GM19395 (cell line): ENCODE measurements at regions not wholly inside any gene's neighbourhood (a gene's known extent, or its start where the extent isn't known, plus 50 kb on each side); places are given as distances from the start of the nearest gene placed in this dataset.
"Not testable (repeated sequence)": the region's sequence is repeated elsewhere in the genome, so short reads cannot be mapped to it uniquely, and the experiment has no call there.

Source experiments
- ATAC-seq: cut with Tn5 transposase; IDR thresholded peaks from one replicate; pipeline ENCODE4 v1.9.1; 2021; ENCODE audit warnings: mild to moderate bottlenecking, moderate library complexity; ENCODE audit not compliant: unreplicated experiment

- ATAC-seq: no peak
Measured at GRCh38 chr7:49438281-49438680, 335.2 kb upstream of the VWC2 start.

DNA sequence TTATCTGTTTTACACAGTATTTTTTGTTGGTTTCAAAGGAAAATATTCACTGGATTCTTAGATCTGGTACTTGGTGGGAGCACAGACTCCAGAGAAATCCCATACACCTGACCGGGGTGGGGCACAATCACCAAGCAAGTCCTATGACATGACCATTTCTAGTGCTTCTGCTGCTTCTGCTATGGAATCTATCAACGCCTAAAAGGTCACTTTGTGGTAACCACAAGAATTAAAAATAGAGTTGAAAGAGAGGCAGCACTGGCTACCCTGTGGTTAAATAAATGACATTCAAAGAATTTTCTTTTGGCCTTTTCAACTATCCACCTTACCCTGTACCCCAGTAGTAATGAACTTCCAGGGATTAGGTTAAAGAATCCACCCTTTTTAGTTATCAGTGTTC, 329.9 kb upstream of the VWC2 start:
- no peak for ATAC-seq

DNA sequence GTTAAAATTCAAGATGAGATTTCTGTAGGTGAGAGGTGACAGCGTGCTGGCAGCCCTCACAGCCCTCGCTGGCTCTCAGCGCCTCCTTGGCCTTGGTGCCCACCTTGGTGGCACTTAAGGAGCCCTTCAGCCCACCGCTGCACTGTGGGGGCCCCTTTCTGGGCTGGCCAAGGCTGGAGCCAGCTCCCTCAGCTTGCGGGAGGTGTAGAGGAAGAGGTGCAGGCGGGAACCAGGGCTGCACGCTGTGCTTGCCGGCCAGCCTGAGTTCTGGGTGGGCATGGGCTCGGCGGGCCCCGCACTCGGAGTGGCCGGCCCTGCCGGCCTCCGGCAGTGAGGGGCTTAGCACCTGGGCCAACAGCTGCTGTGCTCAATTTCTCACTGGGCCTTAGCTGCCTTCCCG, 320.0 kb upstream of the VWC2 start:
- ATAC-seq: no peak

DNA sequence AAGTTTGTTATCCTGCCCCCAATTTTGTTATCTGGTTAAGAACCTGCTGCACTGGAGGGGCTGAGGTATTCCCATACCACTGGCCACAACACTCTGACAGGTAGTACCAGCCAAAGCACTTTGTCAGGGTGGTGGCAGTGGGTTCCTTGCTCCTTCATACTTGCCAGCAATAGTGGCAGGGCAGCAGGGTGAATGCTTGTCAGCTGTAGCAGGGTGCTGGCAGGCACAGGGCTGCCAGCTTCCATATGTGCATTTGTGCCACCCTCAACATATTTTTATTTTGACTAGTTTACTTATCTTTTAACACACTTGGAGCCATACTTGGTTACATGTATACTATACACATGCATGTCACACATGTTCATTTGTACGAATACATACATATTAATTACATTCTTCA, 294.0 kb upstream of the VWC2 start:
- ATAC-seq: no peak

GRCh38 chr7:49479936-49480544, 293.4 kb upstream of the VWC2 start:
- no peak for ATAC-seq

DNA sequence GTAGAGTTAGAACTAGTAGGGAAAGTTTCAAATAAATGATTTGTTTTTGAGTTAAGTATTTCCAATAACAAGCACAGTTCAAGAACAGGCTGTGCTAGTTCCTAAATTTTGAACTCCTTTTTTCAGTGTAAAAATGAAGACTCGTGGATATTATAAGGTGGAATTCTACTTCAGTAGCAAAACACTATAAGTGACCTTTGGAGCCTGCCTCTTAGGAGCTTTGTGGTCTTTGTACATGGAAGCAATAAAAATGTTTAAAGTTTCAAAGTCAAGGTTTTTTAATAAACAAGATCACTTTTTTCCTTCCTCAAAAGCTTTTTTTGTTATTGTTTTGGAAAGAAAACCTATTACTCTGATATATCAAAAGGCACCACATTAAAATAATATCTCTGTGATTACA, 292.4 kb upstream of the VWC2 start:
- no peak for ATAC-seq

DNA sequence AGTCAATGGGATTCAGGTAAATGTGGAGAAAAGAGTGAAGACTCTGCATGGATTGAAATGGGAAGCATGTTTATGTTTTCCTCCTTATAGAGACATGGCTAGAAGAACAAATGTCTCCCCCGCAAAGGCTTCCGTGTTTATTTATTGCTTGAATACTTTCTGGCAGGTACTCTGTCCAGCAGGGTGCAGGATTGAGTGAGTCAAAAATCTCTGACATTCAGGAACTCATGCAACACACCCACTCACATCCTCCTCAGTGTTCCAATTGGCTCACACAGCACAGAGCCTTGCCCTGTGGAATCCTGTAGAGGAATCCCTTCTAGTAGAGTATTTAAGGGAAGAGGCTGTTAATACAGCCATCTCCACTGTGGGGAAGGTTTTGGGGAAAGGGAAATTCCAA, 290.3 kb upstream of the VWC2 start:
- peak; percentile 63 for ATAC-seq

DNA sequence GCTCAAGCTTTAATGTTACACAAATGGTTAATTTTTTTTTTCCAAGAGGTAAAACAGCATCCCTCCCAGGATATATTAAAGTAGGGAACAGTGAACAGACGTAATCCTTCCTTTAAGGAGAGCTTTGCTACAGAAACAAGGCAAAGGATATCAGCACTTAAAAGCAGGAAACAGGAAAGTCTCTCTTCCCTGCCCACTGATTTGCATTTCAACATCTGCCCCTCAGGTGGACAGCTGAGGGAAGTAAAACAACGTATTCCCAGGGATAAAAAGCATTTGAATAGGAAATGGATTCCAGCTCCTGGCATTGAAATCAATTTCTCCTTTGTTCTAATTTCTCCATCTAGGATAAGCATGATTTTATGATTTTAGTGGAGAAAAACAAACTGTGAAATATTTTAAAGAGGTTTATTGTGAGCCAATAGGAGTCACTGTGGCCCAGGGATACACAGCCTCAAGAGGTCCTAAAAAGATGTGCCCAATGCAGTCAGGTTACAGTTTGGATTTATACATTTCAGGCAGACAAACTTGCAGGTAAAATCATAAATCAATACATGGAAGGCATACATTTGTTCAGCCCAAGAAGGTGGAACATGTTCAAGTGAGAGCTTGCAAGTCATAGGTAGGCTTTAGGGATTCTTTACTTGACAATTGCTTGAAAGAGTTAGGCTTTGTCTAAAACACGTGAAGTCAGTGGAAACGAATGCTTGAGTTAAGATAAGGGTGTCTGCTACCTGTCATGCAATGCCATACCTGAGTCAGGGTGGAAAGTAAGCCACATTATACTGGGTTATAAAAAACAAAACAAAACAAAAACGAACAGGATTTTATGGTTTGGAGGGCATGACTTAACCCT, 286.2 kb upstream of the VWC2 start:
- ATAC-seq: no peak

GRCh38 chr7:49487830-49488140, 285.7 kb upstream of the VWC2 start:
- ATAC-seq: no peak

- no peak for ATAC-seq
Measured at GRCh38 chr7:49488573-49488972, 284.9 kb upstream of the VWC2 start.

DNA sequence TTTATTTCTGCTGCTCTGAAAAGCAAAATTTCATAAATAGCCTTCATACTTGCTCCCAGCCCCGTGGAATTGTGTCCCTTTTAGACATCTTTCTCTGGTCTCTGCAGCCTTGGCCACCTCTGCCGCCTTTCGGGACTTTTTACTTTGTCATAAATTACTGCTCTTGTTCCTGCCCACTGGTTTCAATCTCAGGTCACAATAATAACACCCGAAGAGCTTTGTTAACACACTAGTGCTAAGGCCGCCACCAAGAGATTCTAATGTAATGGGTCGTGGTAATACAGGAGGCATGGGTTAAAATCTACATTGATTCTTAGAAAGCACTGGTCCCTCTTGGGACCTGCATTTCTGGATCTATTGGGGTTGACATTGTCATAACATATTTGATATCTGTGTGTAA, 276.0 kb upstream of the VWC2 start:
- ATAC-seq: no peak

GRCh38 chr7:49500741-49501140, 272.7 kb upstream of the VWC2 start:
- no peak for ATAC-seq

DNA sequence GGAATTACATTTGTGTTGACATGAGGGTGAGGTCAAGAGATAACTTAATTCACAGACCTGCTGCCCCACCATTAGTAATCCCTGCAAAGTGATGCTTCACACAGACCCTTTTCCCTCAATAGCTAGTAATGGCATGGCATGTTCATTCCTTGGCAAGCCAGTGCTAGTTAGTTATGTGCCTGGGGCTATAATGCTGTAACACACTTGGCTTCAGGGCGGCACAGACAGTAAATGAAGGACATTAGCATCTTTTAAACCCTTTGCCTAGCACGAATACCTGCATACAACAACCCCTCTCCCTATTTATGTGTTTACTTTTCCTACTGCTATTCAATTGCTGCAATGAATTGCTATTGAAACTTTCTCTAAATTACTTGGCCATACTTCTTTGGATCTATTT, 266.2 kb upstream of the VWC2 start:
- not testable (repeated sequence) for ATAC-seq

GRCh38 chr7:49513911-49514310, 259.5 kb upstream of the VWC2 start:
- ATAC-seq: no peak

- ATAC-seq: no peak
Measured at GRCh38 chr7:49520951-49521350, 252.5 kb upstream of the VWC2 start.

DNA sequence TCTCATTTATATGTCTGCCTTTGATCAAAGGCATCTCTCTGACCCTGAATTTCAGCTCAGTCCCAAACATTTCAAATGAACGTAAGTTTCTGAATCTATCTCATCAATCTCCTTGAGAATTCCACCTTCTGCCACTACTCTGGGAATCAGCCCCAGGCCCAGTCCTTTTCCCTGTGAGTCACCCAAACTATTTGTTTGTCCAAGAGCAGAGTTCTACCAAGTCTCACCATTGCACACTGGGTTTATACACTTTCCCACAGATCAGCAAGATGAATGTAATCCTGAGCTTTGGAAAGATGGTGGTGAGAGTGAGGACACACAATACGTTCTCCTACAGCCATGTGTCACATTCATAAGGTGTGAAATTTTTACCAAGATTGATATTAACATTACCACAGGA, 251.3 kb upstream of the VWC2 start:
- no peak for ATAC-seq

DNA sequence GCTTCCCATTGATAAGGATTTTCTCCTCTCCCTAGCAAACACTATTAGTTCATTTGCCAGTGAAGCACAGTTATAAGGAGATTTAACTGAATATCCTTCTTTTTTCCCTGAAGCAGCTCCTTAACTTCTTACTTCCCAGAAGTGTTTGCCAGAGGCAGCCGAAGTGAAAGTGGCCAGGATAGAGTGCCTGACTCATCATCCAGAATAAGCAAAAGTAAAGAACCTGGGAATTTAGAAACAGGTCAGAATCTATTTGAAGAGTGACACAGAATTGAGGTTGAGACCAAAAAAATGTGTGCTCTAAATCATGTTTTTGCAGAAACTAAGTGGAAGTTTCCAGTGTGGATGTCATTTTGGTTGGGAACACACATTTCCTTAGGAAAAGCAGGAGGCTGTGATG, 249.6 kb upstream of the VWC2 start:
- no peak for ATAC-seq

DNA sequence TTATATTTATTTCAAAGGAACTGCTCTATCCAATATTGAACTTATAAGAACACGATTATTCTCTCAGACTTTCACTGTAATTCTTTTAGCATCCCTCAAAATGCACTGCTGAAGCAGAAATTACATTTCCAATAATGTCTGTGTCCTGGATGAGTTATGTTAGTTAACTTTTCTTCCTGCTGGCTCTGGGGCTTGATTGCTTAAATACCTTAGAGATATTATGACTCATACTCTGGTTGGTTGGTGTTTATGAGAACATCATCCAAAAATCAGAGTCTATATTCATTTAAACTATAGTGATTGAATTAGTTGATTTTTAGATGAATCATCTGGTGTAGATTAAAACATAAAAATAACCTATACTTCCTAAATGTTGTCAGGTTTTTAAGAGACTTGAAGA, 246.3 kb upstream of the VWC2 start:
- ATAC-seq: no peak

DNA sequence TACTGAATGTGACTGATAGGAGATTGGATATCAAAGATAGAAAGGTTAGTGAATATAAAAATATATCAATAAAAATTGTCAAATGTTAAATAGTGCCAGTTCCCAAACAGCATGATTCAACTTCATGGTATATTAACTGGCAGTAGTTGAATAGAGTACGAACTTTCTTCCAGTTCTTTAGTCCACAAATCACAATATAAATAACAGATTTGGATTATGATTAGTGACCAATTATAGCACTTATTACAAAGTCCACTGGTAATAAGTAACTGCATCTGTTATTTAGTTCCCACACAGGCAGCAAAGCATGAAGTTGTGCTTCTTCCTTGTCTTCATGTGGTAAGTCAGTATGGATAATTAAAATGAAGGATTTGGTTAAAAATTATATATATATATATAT, 243.0 kb upstream of the VWC2 start:
- no peak for ATAC-seq

- peak; percentile 39 for ATAC-seq
Measured at GRCh38 chr7:49563693-49564378, 209.6 kb upstream of the VWC2 start.

DNA sequence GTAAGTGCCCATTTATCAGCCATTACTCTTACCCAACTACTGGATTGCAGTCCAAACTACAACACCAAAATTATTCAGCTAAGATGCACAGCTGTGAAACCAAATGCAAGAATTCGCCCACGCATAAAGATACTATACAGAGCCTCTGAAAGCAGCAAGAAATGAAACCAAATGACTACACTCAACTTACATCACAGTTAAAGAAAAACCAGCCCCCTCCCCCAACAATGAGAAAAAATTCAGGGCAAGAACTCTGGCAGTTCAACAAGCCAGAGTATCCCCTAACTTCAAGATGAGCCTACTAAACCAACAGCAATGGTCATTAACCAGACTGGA, 209.1 kb upstream of the VWC2 start:
- ATAC-seq: peak; percentile 95

GRCh38 chr7:49577576-49577975, 195.9 kb upstream of the VWC2 start:
- ATAC-seq: no peak
